B cell (primary cell): ENCODE measurements at regions not wholly inside any gene's neighbourhood (a gene's known extent, or its start where the extent isn't known, plus 50 kb on each side); places are given as distances from the start of the nearest gene placed in this dataset.

Experiments
- ATAC-seq: fragments of 200-7000 bp; cut with Tn5 transposase; one replicate; pipeline ENCODE4 v1.10.0; 2021; ENCODE audit warnings: low read depth, mild to moderate bottlenecking, moderate number of reproducible peaks, moderate library complexity
- CTCF ChIA-PET: fragments of 350-600 bp; sonication (Branson Sonifier 250); formaldehyde crosslinking; loops from one replicate; lab custom pipeline; 2021; ENCODE audit warnings: antibody characterized with exemption, inconsistent platforms; lab: Charles Lee
- POLR2A ChIA-PET: fragments of 350-600 bp; sonication (Branson Sonifier 250); formaldehyde crosslinking; loops from one replicate; lab custom pipeline; 2021; ENCODE audit warnings: antibody characterized with exemption; lab: Charles Lee
- DNase-seq: peaks from one replicate; pipeline ENCODE4 v3.0.0; 2013
- H2AFZ ChIP-seq: 2 replicates; pipeline ENCODE4 v1.6.1; 2012; ENCODE audit warnings: mild to moderate bottlenecking, low read depth, low read length; ENCODE audit not compliant: insufficient read depth, poor library complexity, severe bottlenecking
- H3K27ac ChIP-seq, 2 donors: 1 replicate in 1 of 2; 2 replicates in 1 of 2; pipeline ENCODE4 v1.5.1; 2012 to 2013; ENCODE audit warnings: low read length in 2 of 2, mild to moderate bottlenecking in 2 of 2, moderate library complexity in 1 of 2
- H3K27me3 ChIP-seq, 4 experiments: fragments of 200-600 bp in 1 of 4; sonication (generic) in 1 of 4; replicated peaks in 1 of 4; 1 replicate in 2 of 4; 2 replicates in 2 of 4; pipeline versions ENCODE4 v1.6.1 to v1.7.0; 2013 to 2016; ENCODE audit warnings: low read length in 3 of 4, mild to moderate bottlenecking in 2 of 4, mixed read lengths in 1 of 4, moderate library complexity in 1 of 4; ENCODE audit not compliant: insufficient read depth in 4 of 4, control insufficient read depth in 3 of 4; ENCODE audit errors: control extremely low read depth in 1 of 4
- H3K36me3 ChIP-seq, 2 experiments: replicated peaks in 1 of 2; 1 replicate in 1 of 2; 2 replicates in 1 of 2; pipeline versions ENCODE4 v1.6.1 to v1.7.1; 2013; ENCODE audit warnings: low read length in 1 of 2; ENCODE audit not compliant: insufficient read depth in 2 of 2, control insufficient read depth in 1 of 2; ENCODE audit errors: control extremely low read depth in 1 of 2, extremely low read depth in 1 of 2
- H3K4me1 ChIP-seq, 2 donors: fragments of 200-600 bp in 1 of 2; sonication (generic) in 1 of 2; 1 replicate in 1 of 2; 2 replicates in 1 of 2; pipeline versions ENCODE4 v1.5.1 to v1.6.1; 2013 to 2017; ENCODE audit warnings: low read length in 2 of 2; ENCODE audit not compliant: control insufficient read depth in 2 of 2, insufficient read depth in 2 of 2
- H3K4me2 ChIP-seq: replicated peaks from 2 replicates; pipeline ENCODE3; 2012; ENCODE audit warnings: mild to moderate bottlenecking, low read depth, low read length; ENCODE audit not compliant: poor library complexity, severe bottlenecking
- H3K4me3 ChIP-seq, 5 experiments: fragments of 200-600 bp in 1 of 5; sonication (generic) in 1 of 5; 1 replicate in 3 of 5; 2 replicates in 2 of 5; pipeline versions ENCODE4 v1.5.1 to v1.7.0; 2011 to 2016; ENCODE audit warnings: low read length in 4 of 5, mild to moderate bottlenecking in 4 of 5, low read depth in 2 of 5, control low read depth in 1 of 5, moderate library complexity in 1 of 5; ENCODE audit not compliant: insufficient read depth in 1 of 5; ENCODE audit errors: control extremely low read depth in 1 of 5, extremely low read depth in 1 of 5
- H3K79me2 ChIP-seq: fragments of 200-600 bp; sonication (generic); one replicate; pipeline ENCODE4 v1.6.0; 2016; ENCODE audit warnings: low read length; ENCODE audit not compliant: control insufficient read depth, insufficient read depth
- H3K9ac ChIP-seq: fragments of 200-600 bp; sonication (generic); 2 replicates; pipeline ENCODE4 v1.6.1; 2017; ENCODE audit warnings: mild to moderate bottlenecking, low read length, moderate library complexity
- H3K9me3 ChIP-seq, 3 donors: one replicate each; pipeline versions ENCODE4 v1.6.1 to v1.7.1; 2013; ENCODE audit warnings: low read length in 2 of 3; ENCODE audit not compliant: control insufficient read depth in 2 of 3, insufficient read depth in 1 of 3; ENCODE audit errors: control extremely low read depth in 1 of 3
- H4K20me1 ChIP-seq: 2 replicates; pipeline ENCODE4 v1.6.0; 2012; ENCODE audit warnings: mild to moderate bottlenecking, low read length; ENCODE audit not compliant: insufficient read depth, control insufficient read depth, poor library complexity, severe bottlenecking
- H3K27ac Mint-ChIP-seq: one replicate; pipeline ENCODE4 v1.8.0; 2021; ENCODE audit warnings: mixed read lengths
- H3K27me3 Mint-ChIP-seq: one replicate; pipeline ENCODE4 v1.8.0; 2021; ENCODE audit warnings: mixed read lengths
- H3K4me1 Mint-ChIP-seq: one replicate; pipeline ENCODE4 v1.8.0; 2021; ENCODE audit warnings: mixed read lengths
- H3K4me3 Mint-ChIP-seq: one replicate; pipeline ENCODE4 v1.8.0; 2021; ENCODE audit warnings: mixed read lengths
- H3K9me3 Mint-ChIP-seq: one replicate; pipeline ENCODE4 v1.8.0; 2022; ENCODE audit warnings: mixed read lengths; ENCODE audit not compliant: insufficient read depth
- CTCF ChIP-seq: fragments of 200-600 bp; IDR thresholded peaks from one replicate; pipeline ENCODE4 v1.8.0; 2022; ENCODE audit warnings: antibody characterized with exemption, mild to moderate bottlenecking
- EZH2 ChIP-seq: IDR thresholded peaks from 2 replicates; pipeline ENCODE4 v1.6.1; 2012; ENCODE audit warnings: borderline replicate concordance, low read depth, mild to moderate bottlenecking, moderate library complexity, low read length; ENCODE audit not compliant: insufficient read depth, poor library complexity, severe bottlenecking
- WGBS: methylation state at CpG from one replicate; pipeline ENCODE4 v1.1.5; 2013; ENCODE audit warnings: missing lambda C conversion rate; ENCODE audit not compliant: insufficient coverage; 5-methylcytosine and 5-hydroxymethylcytosine counted together
- intact Hi-C: fragments of 100-400 bp; cut with micrococcal nuclease; formaldehyde crosslinking; loops from one replicate; pipeline ENCODE4 v1.10.0; 2022

GRCh38 chr2:19073522-19073921 is 284.9 kb downstream of the OSR1 start:
- no peak overlapping the region for H3K4me3 Mint-ChIP-seq

GRCh38 chr2:19072161-19072560 is 286.3 kb downstream of the OSR1 start:
- WGBS: no CpG with 5 or more reads among the region's 2 CpGs
- Mint-ChIP-seq H3K4me1 (no peaks in the 10 kb centered on the region), H3K27me3 (no peaks in the 10 kb centered on the region), H3K9me3 (no peaks in the 10 kb centered on the region), H3K4me3 (no peak overlapping the region), H3K27ac (no peak overlapping the region)
- CTCF ChIA-PET: no interaction called here
- no peaks in the 10 kb centered on the region for H3K27me3 ChIP-seq
- ATAC-seq: no peak
- H3K9me3 ChIP-seq: peaks cover 0 to 4% (median 0%) of the 10 kb centered on the region in 3 donors
- no peak overlapping the region for H2AFZ ChIP-seq
- no peak for DNase-seq
- H3K4me3 ChIP-seq: no peak overlapping the region
- no peak overlapping the region for H3K9ac ChIP-seq
- intact Hi-C loops: no loop called here
- no peak overlapping the region for H3K4me2 ChIP-seq
- H3K79me2 ChIP-seq: no peaks in the 10 kb centered on the region
- H3K27ac ChIP-seq: no peak overlapping the region
- no peak for TF ChIP-seq CTCF
- no peaks in the 10 kb centered on the region for H4K20me1 ChIP-seq
- POLR2A ChIA-PET: no interaction called here
- no peaks in the 10 kb centered on the region for H3K4me1 ChIP-seq
- no peaks in the 10 kb centered on the region for H3K36me3 ChIP-seq

More at GRCh38 chr2:19073522-19073921, 284.9 kb downstream of the OSR1 start:
- Histone ChIP-seq H3K9ac (no peak overlapping the region), H3K27me3 (no peaks in the 10 kb centered on the region), H3K4me3 (no peak overlapping the region), H3K27ac (no peak overlapping the region), H3K9me3 (peaks cover 0 to 4% (median 0%) of the 10 kb centered on the region in 3 donors), H3K79me2 (no peaks in the 10 kb centered on the region), H4K20me1 (no peaks in the 10 kb centered on the region), H3K4me1 (no peaks in the 10 kb centered on the region), H3K4me2 (no peak overlapping the region), H3K36me3 (no peaks in the 10 kb centered on the region), H2AFZ (no peak overlapping the region)
- ATAC-seq: no peak
- intact Hi-C loops: no loop called here
- Mint-ChIP-seq H3K27ac (no peak overlapping the region), H3K9me3 (no peaks in the 10 kb centered on the region), H3K4me1 (no peaks in the 10 kb centered on the region), H3K27me3 (no peaks in the 10 kb centered on the region)
- 72% methylated on average over 4 of the region's 4 CpGs for WGBS
- TF ChIP-seq CTCF: no peak
- no peak for TF ChIP-seq EZH2
- ChIA-PET POLR2A (no interaction called here), CTCF (no interaction called here)
- no peak for DNase-seq
